MV-4-11 (cell line): ENCODE measurements at regions not wholly inside any gene's neighbourhood (a gene's known extent, or its start where the extent isn't known, plus 50 kb on each side); places are given as distances from the start of the nearest gene placed in this dataset.
"Not testable (repeated sequence)": the region's sequence is repeated elsewhere in the genome, so short reads cannot be mapped to it uniquely, and the experiment has no call there.

Source experiments
- DNase-seq: peaks from one replicate; lab custom pipeline; 2025; lab: John Stamatoyannopoulos, UW

DNA sequence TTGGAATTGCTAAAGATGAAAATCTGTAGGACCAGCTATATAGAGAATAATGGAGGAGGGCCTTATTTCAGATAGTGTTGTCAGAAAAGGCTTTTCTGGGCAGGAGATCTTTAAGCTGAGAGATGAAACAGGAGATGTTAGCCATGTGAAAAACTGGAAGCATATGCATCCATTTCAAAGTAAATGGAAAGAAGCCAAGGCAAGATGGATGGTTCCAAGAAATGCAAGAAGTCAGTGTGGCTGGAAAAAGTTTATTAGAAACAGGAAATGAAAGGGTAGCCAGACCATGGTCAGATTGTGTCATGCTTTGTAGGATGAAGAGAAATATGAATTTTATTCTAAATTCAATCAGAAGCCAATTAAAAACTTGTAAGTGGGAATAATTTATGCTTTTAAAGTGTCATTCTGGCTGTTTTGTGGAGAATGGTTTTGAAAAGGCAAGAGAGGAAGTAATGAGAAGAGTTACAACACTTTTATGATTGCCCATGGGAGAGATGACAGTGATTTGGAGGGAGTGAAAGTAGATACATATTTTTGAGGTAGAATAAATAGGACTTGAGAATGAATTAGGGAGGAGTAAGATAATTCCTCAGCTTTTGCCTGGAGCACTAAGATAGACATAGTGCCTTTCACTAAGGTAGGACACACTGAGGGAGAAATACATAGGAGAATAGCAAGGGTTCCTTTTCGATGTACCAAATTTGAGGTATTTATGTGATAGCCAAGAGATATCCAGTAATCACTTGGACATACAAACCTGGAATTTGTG, 620.1 kb downstream of the HTR1B start:
- no peak for DNase-seq

DNA sequence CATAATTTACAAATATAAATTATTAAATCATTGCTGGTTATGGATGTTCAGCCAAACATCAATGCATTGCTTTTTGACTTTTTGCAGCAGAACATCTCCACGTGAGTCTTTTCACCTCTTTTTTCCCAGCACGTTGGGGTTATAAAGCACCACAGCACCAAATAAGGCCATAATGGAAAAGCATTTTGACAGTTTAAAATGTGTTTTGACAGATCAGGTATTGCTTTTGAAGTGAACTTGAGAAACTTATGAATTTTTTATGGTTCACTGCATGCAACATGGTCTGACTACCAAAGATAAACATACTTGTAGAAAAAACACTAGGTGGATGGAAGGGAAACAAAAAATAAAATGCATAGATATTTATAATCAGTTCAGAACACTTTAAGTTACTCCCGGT, 622.4 kb downstream of the HTR1B start:
- no peak for DNase-seq

DNA sequence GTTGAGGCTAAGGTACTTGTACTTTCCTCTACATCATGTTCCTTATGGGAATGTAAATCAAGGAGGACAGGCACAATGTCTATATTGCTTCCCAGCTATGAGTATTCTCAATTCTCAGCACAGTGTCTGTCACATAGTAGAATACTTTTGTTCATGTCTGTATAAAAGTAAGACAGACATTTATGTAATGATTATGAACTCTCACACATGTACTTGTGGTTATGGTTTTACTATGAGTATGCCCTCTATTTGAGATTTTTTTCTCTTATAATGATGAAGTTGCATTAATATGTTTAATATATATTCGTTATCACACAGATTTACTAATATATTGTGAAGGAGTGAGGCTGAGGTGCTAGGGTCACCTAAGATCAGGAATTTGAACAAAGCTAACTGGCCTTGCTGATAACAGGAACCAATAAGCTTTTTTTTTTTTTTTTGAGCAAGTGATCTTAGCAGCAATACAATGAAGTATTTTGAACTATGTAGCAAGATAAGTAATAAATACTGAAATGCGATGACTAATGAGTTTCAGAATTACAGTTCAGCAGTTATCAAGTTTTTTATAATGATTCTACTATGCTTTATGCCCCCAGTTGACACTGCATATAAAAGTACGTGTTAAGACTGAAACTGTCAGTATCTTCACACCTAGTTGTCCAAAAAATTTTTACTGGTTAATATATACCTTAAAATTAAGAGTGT, 623.1 kb downstream of the HTR1B start:
- DNase-seq, result no peak

DNA sequence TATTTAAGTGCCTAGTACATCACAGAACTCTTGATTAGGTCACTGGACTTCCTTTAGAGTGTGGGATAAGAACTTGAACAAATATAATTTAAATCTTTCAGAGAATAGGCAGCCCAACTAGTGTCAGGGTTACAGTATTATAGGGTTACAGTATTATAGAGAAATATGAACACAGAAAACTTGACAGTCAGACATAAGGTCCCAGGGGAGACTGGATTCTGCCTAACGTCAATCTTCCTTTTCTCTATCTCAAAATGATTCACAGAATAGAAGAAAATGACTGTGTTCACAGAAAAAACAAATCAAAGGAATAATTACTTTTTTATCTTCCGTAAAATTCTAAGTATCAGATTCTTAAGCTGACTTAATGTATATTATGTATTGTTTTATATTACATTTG, 623.8 kb downstream of the HTR1B start:
- no peak for DNase-seq

DNA sequence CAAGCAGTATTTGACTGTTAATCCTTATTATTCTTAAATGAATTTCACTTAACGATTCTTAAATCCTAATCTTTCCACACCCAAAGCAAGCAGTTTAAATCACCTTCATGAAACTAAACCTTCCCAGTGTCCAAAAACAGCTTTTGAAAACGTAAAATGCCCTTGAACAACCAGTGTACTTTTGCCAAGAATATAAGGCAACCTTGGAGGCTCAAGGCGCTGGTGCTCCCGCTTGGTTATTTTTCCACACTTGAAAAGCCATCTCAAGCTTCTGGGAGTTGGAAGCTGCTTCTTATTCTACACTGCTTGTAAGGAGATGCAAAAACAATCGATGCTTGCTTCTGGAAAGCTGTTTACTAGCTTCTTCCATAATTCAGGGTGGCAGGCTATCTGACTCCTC, 625.7 kb downstream of the HTR1B start:
- no peak for DNase-seq

DNA sequence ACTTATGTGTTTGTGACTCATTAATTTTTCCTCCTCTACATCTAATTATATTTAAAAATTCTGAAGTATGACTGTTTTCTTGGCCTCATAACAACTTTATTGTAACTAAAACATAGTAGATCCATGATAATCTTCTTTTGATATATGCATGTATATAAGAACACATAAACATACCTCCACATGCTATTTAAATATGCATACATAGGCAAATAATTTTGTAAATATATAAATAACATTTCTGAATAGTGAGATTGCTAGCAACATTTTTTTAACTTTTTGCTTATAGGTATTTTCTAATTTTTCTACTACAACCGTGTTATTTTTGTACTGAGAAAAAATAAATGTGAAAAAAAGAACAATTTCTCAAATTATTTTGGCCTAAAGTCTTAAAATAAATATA, 627.6 kb downstream of the HTR1B start:
- no peak for DNase-seq

DNA sequence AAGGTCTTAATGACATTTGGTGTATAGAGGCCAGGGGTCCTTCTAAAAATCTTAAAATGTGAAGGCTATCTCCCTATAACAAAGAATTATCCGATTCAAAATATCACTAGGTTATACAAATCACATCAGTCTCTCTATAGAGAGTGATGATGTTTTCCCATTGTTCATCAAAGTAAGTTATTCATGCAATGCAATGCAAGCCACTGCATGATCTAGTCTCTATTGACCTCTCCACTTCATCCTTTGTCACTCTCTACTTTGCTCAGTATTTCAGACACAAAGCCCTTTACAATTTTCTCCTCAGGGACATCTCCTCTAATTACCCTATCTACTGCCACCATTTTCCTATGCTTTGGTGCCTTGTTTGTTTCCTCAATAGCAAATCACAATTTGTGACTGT, 628.0 kb downstream of the HTR1B start:
- DNase-seq, result no peak

DNA sequence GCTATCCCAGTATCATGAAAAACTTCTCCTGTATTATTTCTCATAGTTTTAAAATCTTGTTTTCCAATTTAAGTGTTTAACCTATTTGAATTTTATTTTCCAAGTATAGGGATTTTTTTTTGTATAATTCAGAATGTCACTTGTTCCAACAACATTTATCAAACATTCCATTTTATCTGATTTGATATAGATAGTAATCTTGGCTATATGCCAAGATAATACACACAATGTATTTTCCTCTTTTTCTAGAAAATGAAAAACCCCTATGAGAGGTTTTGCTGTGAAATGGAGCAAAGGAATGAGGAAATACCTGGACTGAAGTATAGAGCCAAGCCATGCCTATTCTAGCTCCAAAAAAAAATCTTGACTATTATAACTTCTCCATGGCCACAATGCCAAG, 628.9 kb downstream of the HTR1B start:
- DNase-seq, result no peak

DNA sequence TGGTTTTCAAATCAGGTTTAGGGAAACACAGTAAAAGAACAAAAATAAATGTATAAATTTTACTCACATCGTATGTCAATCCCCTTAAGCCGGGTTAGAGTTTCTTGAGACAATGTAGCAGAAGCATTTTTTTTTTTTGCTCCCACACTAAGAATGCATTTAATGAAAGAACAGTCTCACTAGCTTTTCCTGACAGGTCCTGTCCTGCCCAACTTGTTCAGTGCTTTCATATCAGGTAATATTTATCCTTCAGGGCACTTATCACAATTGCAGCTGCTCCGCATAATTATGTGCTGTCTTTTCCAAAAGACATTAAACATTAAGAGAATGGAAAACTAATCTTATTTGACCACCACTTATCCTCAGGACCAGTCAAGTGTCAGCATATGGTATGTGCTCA, 632.0 kb downstream of the HTR1B start:
- DNase-seq, result no peak

DNA sequence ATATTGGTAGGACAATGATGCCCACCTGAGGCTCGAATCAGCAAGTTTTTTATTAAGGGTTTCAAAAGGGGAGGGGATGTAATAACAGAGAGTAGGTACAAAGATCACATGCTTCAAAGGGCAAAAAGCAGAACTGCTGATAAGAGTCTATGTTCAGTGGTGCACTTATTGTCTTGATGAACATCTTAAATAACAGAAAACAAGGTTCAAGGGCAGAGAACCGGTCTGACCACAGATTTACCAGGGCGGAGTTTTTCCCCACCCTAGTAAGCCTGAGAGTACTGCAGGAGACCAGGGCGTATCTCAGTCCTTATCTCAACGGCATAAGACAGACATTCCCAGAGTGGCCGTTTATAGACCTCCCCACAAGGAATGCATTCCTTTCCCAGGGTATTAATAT, 639.7 kb downstream of the HTR1B start:
- not testable (repeated sequence) for DNase-seq

DNA sequence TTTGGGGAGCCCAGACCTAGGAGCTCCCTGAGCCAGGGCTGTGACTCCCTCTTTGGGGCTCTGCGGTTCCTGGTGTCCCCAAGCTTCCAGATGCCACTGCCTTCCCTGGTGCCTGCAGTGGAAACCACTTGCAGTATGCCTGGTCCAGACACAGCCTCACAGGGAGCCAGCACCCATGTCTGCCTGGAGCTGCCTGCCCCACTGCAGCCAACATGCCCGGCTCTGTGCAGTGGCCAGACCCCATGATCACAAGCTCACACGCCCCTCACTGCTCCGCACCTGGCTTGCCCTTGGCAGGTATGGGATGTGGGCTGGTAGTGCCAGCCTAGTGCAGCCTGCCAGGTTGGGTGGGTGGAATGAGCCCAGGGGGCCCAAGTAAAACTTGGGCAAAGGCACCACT, 644.8 kb downstream of the HTR1B start:
- no peak for DNase-seq

DNA sequence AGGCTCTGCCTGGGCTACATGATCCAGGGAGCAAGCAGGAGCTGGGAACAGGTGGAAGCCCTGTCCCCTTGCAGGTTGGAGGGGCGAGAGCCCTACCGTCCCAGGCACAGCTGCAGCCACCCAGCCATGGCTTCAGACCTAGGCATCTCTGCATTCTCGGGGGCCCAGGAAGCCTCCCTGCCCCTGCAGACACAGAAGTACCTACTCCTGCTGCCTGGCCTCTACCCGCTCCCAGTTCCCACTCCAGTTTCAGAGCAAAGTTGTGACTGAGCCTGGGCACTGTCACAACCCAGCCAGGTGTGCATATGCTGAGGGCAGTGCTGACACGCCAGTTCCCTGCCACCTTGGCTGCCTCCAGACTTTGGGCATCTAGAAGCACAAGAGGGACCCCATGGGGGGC, 645.9 kb downstream of the HTR1B start:
- DNase-seq, result no peak

DNA sequence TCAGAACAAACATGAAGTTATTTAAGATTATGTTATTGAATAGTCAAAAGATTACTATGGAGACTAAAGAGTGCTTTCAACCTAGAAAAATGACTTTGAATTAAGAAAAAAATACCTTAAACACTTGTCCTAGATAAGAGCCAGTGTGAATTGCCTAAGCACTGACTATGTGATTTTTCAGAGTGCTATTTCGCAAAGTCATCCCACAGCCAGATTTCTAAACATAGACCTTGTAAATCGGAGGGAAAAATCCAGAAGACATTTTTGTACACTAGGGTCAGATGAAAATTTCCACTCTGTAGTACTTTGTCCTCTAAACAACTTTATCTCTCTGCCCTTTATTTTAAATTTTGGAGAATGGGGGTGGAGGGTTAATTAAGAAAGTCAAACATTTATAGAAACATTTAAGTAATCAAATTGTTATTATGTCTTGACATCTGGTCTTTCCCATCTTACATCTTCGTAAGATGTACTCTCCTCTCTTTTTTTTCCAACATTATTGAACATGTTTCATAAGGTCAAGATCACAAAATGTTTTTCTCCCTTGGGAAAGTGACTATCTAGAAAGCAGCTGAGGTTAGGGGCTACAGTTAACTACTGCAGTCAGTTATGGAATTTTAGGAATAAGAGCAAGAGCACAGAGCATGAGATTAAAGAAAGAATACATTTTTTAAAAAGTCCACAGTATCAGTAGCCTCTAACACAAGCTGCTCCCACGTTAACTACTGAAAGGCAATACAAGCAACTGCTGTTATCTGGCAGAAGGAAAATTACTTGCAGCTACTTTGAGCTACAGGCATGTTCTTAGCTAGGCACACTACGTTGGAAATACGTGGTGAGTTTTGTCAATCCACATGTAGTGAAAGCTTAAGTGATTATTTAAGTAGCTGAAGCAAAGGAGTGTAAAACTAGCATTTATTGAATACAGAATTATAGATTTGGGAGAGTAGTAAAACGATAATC, 648.5 kb downstream of the HTR1B start:
- no peak for DNase-seq

DNA sequence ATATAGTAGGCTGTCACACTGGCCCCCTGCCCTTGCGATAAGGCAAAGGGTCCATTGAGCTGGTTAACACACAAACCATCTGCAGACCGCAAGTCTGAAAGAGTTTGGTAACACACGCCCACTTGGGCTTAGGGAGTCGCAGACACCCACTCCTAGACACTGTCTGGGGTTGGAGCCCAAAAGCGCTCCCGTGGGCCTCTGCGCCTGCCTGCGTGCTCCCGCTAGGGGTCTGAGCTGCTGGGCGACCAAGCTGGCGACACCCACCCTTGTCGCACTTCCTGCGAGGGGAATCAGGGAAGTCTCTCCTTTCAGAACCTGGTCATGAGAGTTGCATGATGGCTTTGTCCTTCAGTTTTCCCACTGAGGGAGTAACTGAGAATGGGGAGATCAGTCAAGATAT, 653.0 kb downstream of the HTR1B start:
- no peak for DNase-seq

DNA sequence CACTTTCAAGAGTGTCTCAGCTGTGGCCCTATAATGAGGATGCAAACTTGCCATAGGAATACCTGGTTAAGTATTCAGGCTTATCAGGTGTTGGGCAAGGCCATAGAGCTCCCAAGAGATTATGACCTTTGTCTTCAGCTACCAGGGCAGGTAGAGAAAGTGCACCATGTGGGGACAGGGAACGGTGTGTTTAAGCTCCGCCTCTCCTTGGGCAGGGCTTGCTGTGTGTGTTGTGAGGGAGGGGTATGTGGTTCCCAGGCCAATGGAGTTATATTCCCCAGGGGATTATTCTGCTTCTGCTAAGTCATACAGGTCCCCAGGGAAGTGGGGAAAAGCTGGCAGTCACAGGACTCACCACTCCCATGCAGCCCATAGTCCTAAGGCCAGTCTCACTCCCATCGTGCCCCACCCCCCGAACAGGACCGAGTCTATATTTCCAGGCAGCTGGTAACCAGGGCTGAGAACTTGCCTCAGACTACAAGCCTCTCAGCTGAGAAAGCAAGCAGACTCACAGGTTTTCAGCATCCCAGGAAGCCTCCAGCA, 660.2 kb downstream of the HTR1B start:
- DNase-seq, result no peak

DNA sequence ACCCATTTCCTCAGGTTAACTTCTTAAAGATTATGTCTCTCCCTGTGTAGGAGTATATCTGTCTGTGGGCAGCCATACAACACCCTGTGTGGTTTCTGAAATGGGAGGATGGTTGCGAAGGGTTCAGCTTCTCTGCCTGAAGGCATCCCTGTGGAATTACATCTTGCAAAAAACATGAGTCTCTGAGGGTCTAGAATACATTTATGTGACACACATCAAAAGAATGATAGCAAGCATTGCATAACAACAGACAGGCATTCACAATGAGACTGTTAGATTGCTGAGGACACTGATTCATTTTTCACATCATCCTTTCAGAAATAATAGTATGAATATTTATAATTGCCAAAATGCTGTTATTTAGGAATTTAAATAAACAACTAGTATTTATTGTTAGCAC, 670.9 kb downstream of the HTR1B start:
- DNase-seq, result no peak

DNA sequence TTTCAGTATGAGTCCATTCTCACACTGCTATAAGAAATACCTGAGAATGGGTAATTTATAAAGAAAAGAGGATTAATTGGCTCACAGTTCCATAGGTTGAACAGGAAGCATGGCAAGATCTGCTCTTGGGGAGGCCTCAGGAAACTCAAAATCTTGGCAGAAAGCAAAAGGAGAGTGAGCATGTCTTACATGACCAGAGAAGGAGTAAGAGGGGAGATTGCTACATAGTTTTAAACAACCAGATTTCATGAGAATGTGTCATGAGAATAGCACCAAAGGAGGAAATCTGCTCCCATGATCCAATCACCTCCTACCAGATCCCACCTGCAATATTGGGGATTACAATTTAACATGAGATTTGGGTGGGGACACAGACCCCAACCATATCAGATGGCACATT, 672.4 kb downstream of the HTR1B start:
- DNase-seq, result no peak

DNA sequence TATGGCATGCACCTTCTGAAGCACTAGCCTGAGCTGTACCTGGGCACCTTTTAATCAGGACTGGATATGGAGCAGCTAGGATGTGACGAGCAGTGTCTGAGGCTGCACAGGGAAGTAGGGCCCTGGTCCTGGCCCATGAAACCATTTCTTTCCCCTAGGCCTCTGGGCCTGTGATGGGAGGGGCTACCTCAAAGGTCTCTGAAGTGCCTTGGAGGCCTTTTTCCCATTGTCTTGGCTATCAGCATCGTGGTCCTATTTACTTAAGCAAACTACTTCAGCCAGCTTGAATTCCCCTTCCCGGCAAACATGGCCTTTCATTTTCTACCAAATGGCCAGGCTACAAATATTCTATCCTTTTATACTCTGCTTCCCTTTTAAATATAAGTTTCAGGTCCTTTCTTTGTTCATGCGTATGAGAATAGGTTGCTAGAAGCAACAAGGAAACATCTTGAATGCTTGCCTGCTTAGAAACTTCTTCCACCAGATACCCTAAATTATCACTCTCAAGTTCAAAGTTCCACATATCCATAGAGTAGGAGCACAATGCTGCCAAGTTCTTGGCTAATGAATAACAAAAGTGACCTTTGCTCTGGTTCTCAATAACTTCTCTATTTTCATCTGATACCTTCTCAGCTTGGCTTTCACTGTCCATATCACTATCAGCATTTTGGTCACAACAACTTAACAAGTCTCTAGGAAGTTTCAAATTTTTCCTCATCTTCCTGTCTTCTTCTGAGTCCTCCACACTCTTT, 673.1 kb downstream of the HTR1B start:
- DNase-seq, result no peak

DNA sequence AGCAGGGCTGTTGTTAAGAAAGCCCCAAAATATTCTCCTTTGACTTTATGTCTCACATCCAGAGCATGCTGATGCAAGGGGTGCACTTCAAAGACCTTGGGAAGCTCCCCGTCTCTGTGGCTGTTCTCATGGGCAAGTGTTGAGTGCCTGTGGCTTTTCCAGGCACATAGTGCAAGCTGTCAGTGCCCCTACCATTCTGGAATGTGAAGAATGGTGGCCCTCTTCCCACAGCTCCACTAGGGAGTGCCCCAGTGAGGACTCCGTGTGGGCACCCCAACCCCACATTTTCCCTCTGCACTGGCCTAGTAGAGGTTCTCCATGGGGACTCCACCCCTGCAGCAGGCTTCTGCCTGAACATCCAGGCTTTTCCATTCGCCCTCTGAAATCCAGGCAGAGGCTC, 673.7 kb downstream of the HTR1B start:
- DNase-seq, result no peak

DNA sequence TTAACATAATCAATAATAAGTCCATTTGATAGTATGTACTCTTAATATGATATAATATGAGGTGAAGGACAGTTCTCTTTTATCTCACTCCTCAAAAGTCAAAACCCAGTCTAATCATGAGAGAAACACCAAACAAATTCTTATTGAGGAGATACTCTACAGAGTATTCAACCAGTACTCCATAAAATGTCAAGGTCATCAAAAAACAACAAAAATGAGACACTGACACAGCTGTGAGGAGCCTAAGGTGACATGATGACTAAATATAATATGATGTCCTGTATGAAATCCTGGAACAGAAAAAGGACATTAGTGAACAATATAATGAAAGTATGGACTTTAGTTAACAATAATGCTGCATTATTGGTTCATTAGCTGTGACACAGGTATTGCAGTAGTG, 675.1 kb downstream of the HTR1B start:
- DNase-seq, result no peak

DNA sequence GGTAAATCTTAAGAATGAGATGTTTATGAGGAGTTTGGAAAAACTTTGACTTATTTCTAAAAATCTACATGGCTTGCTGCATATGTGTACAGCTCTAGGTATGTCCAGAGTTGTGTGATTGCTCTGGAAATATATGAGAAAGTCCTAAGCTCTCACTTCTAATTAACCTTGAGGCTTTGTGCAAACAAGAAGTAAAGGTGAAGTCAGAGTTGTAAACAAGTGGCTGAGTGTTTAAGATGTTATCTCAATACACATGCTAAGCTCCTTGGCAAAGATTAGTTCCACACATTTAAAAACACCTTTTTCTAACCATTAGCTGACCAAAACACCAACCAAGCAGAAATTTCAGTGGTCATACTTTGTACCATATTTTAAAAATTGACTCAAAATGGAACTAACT, 684.2 kb downstream of the HTR1B start:
- DNase-seq, result no peak

DNA sequence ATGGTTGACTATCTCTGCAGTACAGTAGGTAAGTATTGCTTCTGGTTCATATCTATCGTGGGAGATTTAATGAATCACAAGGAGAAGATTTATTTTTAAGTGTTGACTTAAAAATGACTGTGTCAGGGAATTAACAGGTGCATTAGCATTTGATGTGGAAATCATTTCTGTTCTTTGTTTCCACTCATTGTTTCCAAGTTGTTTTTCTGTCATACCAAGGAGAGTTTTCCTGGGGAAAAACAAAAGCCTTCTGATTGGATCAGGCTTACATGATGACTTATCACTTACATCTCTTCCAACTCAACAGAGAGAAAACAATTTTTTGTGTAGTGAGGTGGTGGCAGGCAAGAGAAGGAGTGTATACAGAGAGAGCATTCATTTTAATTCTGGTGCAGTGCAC, 686.4 kb downstream of the HTR1B start:
- no peak for DNase-seq
